CD8-positive, alpha-beta memory T cell (primary cell): ENCODE measurements at regions not wholly inside any gene's neighbourhood (a gene's known extent, or its start where the extent isn't known, plus 50 kb on each side); places are given as distances from the start of the nearest gene placed in this dataset.

Experiments used
- CTCF ChIA-PET: fragments of 350-600 bp; sonication (Branson Sonifier 250); formaldehyde crosslinking; loops from one replicate; lab custom pipeline; 2021; ENCODE audit warnings: antibody characterized with exemption; lab: Charles Lee
- POLR2A ChIA-PET: fragments of 350-600 bp; sonication (Branson Sonifier 250); formaldehyde crosslinking; loops from one replicate; lab custom pipeline; 2021; ENCODE audit warnings: antibody characterized with exemption; lab: Charles Lee
- DNase-seq, 5 donors: peaks; one replicate each; pipeline versions ENCODE4 v3.0.0 to v3.0.0-alpha.2; 2020 to 2022; ENCODE audit warnings: mixed read lengths in 1 of 5
- H3K27ac ChIP-seq: one replicate; pipeline ENCODE4 v1.7.0; 2013; ENCODE audit warnings: low read depth, mild to moderate bottlenecking, low read length, moderate library complexity
- H3K27me3 ChIP-seq: 2 replicates; pipeline ENCODE4 v1.7.0; 2013; ENCODE audit warnings: low read length, mild to moderate bottlenecking; ENCODE audit not compliant: insufficient read depth, poor library complexity, severe bottlenecking
- H3K36me3 ChIP-seq: 2 replicates; pipeline ENCODE4 v1.7.0; 2013; ENCODE audit warnings: mild to moderate bottlenecking, low read length, moderate library complexity; ENCODE audit not compliant: insufficient read depth
- H3K4me1 ChIP-seq: 2 replicates; pipeline ENCODE4 v1.7.0; 2013; ENCODE audit warnings: mild to moderate bottlenecking, low read length, moderate library complexity; ENCODE audit not compliant: insufficient read depth
- H3K4me3 ChIP-seq: 2 replicates; pipeline ENCODE4 v1.7.0; 2013; ENCODE audit warnings: mild to moderate bottlenecking, low read length
- H3K9me3 ChIP-seq: 2 replicates; pipeline ENCODE4 v1.7.0; 2013; ENCODE audit warnings: mild to moderate bottlenecking, low read length
- H3K27ac Mint-ChIP-seq, 8 donors: one replicate each; pipeline ENCODE4 v1.8.0; 2020 to 2021; ENCODE audit warnings: mixed read lengths in 8 of 8, mild to moderate bottlenecking in 6 of 8, inconsistent platforms in 3 of 8, moderate library complexity in 3 of 8
- H3K27me3 Mint-ChIP-seq, 2 donors: one replicate each; pipeline ENCODE4 v1.8.0; 2020 to 2021; ENCODE audit warnings: mixed read lengths in 2 of 2, mild to moderate bottlenecking in 1 of 2, moderate library complexity in 1 of 2
- H3K36me3 Mint-ChIP-seq, 3 donors: one replicate each; pipeline ENCODE4 v1.8.0; 2020 to 2021; ENCODE audit warnings: mixed read lengths in 3 of 3, inconsistent platforms in 1 of 3, mild to moderate bottlenecking in 1 of 3
- H3K4me1 Mint-ChIP-seq, 3 donors: one replicate each; pipeline ENCODE4 v1.8.0; 2020 to 2021; ENCODE audit warnings: mixed read lengths in 3 of 3, inconsistent platforms in 1 of 3, mild to moderate bottlenecking in 1 of 3
- H3K4me3 Mint-ChIP-seq, 7 donors: one replicate each; pipeline ENCODE4 v1.8.0; 2020 to 2021; ENCODE audit warnings: mixed read lengths in 7 of 7, mild to moderate bottlenecking in 6 of 7, moderate library complexity in 4 of 7, inconsistent platforms in 2 of 7
- H3K9me3 Mint-ChIP-seq, 5 donors: one replicate each; pipeline ENCODE4 v1.8.0; 2020 to 2022; ENCODE audit warnings: mixed read lengths in 5 of 5, mild to moderate bottlenecking in 3 of 5, moderate library complexity in 2 of 5, inconsistent platforms in 1 of 5

GRCh38 chr13:112124141-112124540 lies 57.2 kb downstream of the SOX1 start:
- no peaks in the 10 kb centered on the region for H3K4me1 Mint-ChIP-seq

DNA sequence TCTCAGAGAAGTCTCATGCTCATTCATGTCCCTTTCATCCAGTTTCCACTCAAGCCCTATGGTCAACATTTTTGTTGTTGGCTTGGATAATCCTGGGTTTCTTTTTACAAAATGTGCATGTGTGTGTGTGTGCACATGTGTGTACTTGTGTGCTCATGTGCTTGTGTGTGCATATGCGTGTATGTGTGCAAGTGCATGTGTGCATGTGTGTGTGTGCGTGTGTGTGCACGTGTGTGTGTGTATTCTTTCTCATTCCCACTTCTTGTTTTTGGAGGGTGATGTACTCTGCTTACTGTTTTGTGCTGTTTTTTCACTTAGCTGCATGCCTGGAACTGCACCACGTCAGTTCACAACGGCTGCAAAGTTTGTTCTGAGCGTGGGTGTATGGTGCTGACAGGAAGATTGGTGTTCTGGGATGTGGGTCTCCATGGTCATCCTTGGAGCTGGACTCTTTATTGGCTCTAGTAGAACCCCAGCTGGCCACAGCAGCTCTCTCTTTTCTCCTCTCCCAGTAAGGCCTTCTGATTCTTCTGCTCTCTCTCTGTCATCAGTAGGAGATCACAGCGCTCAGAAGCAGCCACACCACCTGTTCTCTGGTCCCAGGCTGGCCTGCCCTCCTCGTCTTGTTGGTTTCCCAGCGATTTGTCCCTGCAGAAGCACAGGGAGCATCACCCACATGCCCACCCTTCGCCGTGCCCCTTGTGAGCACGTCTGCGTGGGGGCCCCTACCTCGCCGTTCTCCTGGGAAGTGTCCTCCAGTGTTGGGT lies 60.8 kb downstream of the SOX1 start:
- Mint-ChIP-seq H3K27ac (no peak overlapping the region), H3K36me3 (no peaks in the 10 kb centered on the region), H3K4me3 (no peak overlapping the region), H3K27me3 (peaks cover 2 to 8% of the 10 kb centered on the region in 2 donors), H3K4me1 (no peaks in the 10 kb centered on the region), H3K9me3 (no peaks in the 10 kb centered on the region)
- no peak overlapping the region for H3K4me3 ChIP-seq
- no peaks in the 10 kb centered on the region for H3K27me3 ChIP-seq
- H3K27ac ChIP-seq: no peak overlapping the region
- CTCF ChIA-PET: no interaction called here
- no peaks in the 10 kb centered on the region for H3K9me3 ChIP-seq
- H3K36me3 ChIP-seq: no peaks in the 10 kb centered on the region
- POLR2A ChIA-PET: no interaction called here
- H3K4me1 ChIP-seq: no peaks in the 10 kb centered on the region
- DNase-seq: no peak

More at GRCh38 chr13:112124141-112124540, 57.2 kb downstream of the SOX1 start:
- Histone ChIP-seq H3K4me3 (no peak overlapping the region), H3K4me1 (no peaks in the 10 kb centered on the region), H3K27me3 (no peaks in the 10 kb centered on the region), H3K27ac (no peak overlapping the region), H3K36me3 (no peaks in the 10 kb centered on the region), H3K9me3 (no peaks in the 10 kb centered on the region)
- Mint-ChIP-seq H3K27ac (no peak overlapping the region), H3K4me3 (no peak overlapping the region), H3K27me3 (peaks cover 2 to 8% of the 10 kb centered on the region in 2 donors), H3K9me3 (no peaks in the 10 kb centered on the region), H3K36me3 (no peaks in the 10 kb centered on the region)
- DNase-seq: no peak
- POLR2A ChIA-PET: no interaction called here
- CTCF ChIA-PET: no interaction called here

DNA sequence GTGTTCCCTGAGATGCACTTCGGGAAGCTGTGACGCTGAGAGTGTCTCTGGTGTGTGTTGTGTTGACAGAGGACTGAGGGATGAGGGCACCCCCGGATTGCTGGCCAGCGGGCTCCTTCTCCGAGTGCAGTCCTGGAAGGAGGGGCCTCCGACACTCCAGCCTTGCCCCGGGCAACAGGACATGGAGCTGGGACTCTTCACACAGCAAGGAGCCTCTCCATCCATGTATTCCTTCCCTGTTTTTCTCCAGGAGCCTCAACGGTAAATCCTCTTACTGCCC lies 61.3 kb downstream of the SOX1 start:
- Histone ChIP-seq H3K36me3 (no peaks in the 10 kb centered on the region), H3K27ac (no peak overlapping the region), H3K4me1 (no peaks in the 10 kb centered on the region), H3K4me3 (no peak overlapping the region), H3K9me3 (no peaks in the 10 kb centered on the region), H3K27me3 (no peaks in the 10 kb centered on the region)
- Mint-ChIP-seq H3K27me3 (peaks cover 2 to 8% of the 10 kb centered on the region in 2 donors), H3K9me3 (no peaks in the 10 kb centered on the region), H3K27ac (no peak overlapping the region), H3K4me3 (no peak overlapping the region), H3K36me3 (no peaks in the 10 kb centered on the region), H3K4me1 (no peaks in the 10 kb centered on the region)
- DNase-seq: no peak
- ChIA-PET CTCF (no interaction called here), POLR2A (no interaction called here)

- Mint-ChIP-seq H3K9me3 (no peaks in the 10 kb centered on the region), H3K36me3 (no peaks in the 10 kb centered on the region), H3K4me1 (no peaks in the 10 kb centered on the region), H3K4me3 (no peak overlapping the region), H3K27ac (no peak overlapping the region), H3K27me3 (peaks cover 3 to 8% of the 10 kb centered on the region in 2 donors)
- CTCF ChIA-PET: no interaction called here
- Histone ChIP-seq H3K4me1 (no peaks in the 10 kb centered on the region), H3K9me3 (no peaks in the 10 kb centered on the region), H3K27ac (no peak overlapping the region), H3K4me3 (no peak overlapping the region), H3K27me3 (no peaks in the 10 kb centered on the region), H3K36me3 (no peaks in the 10 kb centered on the region)
- DNase-seq: no peak
- POLR2A ChIA-PET: no interaction called here
These were observed 63.5 kb downstream of the SOX1 start for GRCh38 chr13:112130418-112130817.

DNA sequence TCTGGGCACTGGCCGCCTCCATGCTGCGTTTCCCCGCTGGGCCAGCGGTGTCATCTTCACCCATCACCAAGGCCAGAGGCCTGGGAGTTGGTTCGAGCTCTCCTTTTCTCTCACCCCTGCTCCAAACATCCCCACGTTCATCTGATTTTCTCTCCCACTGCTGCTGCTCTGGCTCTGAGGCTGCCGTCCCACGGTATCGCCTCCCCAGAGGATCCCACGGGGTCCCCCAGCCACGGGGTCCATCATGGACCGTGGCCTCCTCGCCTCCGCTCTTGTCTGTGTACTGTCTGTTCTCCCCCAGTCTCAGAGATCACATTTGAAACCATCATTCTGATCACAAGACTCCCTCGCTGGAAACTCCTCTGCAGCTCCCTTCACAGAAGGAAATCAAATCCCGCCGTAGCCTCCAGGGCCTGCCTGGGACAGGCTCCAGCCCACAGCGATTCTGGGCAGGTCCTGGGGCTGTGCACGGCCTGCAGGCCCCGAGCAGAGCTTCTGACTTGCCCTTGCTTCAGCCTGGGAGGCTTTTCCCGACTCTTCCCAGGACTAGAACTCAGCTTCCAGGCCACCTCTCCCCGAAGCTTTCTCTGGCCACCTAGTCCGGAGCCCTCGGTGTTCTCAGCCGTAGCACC lies 64.2 kb downstream of the SOX1 start:
- Mint-ChIP-seq H3K4me1 (no peaks in the 10 kb centered on the region), H3K4me3 (no peak overlapping the region), H3K27ac (no peak overlapping the region), H3K27me3 (peaks cover 6 to 8% of the 10 kb centered on the region in 2 donors), H3K9me3 (no peaks in the 10 kb centered on the region), H3K36me3 (no peaks in the 10 kb centered on the region)
- ChIA-PET POLR2A (no interaction called here), CTCF (no interaction called here)
- no peaks in the 10 kb centered on the region for H3K4me1 ChIP-seq
- H3K27ac ChIP-seq: no peak overlapping the region
- no peak overlapping the region for H3K4me3 ChIP-seq
- H3K36me3 ChIP-seq: no peaks in the 10 kb centered on the region
- DNase-seq: no peak
- H3K27me3 ChIP-seq: no peaks in the 10 kb centered on the region
- no peaks in the 10 kb centered on the region for H3K9me3 ChIP-seq

DNA sequence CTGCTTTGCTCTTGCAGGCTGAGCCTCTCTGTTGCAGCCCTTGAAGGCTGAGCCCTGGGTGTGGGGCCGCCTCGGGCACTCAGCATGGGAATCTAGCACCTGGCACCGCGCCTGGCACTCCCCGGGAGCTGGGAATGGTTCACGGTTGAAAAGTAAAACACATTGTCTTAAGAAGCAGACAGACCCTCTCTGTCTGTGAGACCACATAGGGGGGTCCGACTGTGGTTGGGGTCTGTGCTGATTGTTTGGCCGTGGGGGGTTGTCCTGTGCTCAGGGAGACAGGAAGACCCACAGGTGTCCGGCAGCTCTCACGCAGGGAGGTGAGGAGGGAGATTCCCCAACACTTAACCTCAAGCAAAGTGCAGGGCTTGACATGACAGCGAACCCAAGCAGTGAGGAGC lies 64.8 kb downstream of the SOX1 start:
- H3K9me3 ChIP-seq: no peaks in the 10 kb centered on the region
- ChIA-PET POLR2A (no interaction called here), CTCF (no interaction called here)
- H3K27me3 ChIP-seq: no peaks in the 10 kb centered on the region
- H3K4me3 ChIP-seq: no peak overlapping the region
- no peaks in the 10 kb centered on the region for H3K36me3 Mint-ChIP-seq
- no peak for DNase-seq
- H3K4me1 ChIP-seq: no peaks in the 10 kb centered on the region
- no peak overlapping the region for H3K4me3 Mint-ChIP-seq
- no peak overlapping the region for H3K27ac ChIP-seq
- no peaks in the 10 kb centered on the region for H3K36me3 ChIP-seq
- peaks cover 7 to 8% of the 10 kb centered on the region in 2 donors for H3K27me3 Mint-ChIP-seq
- H3K27ac Mint-ChIP-seq: no peak overlapping the region
- H3K9me3 Mint-ChIP-seq: no peaks in the 10 kb centered on the region
- H3K4me1 Mint-ChIP-seq: no peaks in the 10 kb centered on the region

- POLR2A ChIA-PET: no interaction called here
- Mint-ChIP-seq H3K4me3 (no peak overlapping the region), H3K9me3 (no peaks in the 10 kb centered on the region), H3K27me3 (peaks cover 8% of the 10 kb centered on the region in 2 donors), H3K36me3 (no peaks in the 10 kb centered on the region), H3K4me1 (no peaks in the 10 kb centered on the region), H3K27ac (no peak overlapping the region)
- Histone ChIP-seq H3K36me3 (no peaks in the 10 kb centered on the region), H3K27me3 (no peaks in the 10 kb centered on the region), H3K4me1 (no peaks in the 10 kb centered on the region), H3K4me3 (no peak overlapping the region), H3K9me3 (no peaks in the 10 kb centered on the region), H3K27ac (no peak overlapping the region)
- no peak for DNase-seq
- CTCF ChIA-PET: no interaction called here
These were observed 65.2 kb downstream of the SOX1 start for GRCh38 chr13:112132142-112132541.

DNA sequence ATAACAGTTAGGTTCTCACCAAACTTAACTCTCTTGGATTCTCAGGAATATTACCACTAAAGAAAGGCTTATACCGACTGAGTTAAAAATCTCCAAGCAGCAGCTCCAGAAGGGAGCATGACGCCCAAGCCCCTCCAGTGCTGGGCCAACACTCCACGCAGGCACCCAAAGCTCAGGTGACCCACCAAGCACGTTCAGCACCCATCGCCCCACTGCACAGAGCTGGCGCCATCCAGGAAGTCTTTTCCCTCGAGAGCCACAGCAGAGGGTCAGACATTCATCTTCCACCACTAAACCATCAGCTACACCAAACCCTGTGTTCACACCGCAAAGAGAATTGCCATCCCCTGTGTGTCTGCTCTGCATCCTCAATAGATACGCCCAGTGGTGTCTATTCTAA lies 65.7 kb downstream of the SOX1 start:
- no peaks in the 10 kb centered on the region for H3K4me1 Mint-ChIP-seq
- ChIA-PET CTCF (no interaction called here), POLR2A (no interaction called here)
- Histone ChIP-seq H3K36me3 (no peaks in the 10 kb centered on the region), H3K27me3 (no peaks in the 10 kb centered on the region), H3K4me1 (no peaks in the 10 kb centered on the region), H3K9me3 (no peaks in the 10 kb centered on the region), H3K27ac (no peak overlapping the region), H3K4me3 (no peak overlapping the region)
- H3K36me3 Mint-ChIP-seq: no peaks in the 10 kb centered on the region
- peaks cover 8% of the 10 kb centered on the region in 2 donors for H3K27me3 Mint-ChIP-seq
- DNase-seq: no peak
- H3K27ac Mint-ChIP-seq: no peak overlapping the region
- no peak overlapping the region for H3K4me3 Mint-ChIP-seq
- no peaks in the 10 kb centered on the region for H3K9me3 Mint-ChIP-seq
